WTC11 (cell line): ENCODE measurements at regions not wholly inside any gene's neighbourhood (a gene's known extent, or its start where the extent isn't known, plus 50 kb on each side); places are given as distances from the start of the nearest gene placed in this dataset.

ENCODE experiments used
- ATAC-seq: fragments of 200-7000 bp; cut with Tn5 transposase; 2 replicates; pipeline ENCODE4 v1.10.0; 2021; ENCODE audit warnings: mild to moderate bottlenecking, moderate library complexity
- CTCF ChIA-PET: fragments of 300-600 bp; sonication (Branson Sonifier 250); formaldehyde crosslinking; loops from one replicate; lab custom pipeline; 2021; ENCODE audit warnings: antibody characterized with exemption; lab: Charles Lee
- POLR2A ChIA-PET: fragments of 350-600 bp; sonication (Branson Sonifier 250); formaldehyde crosslinking; loops from one replicate; lab custom pipeline; 2021; ENCODE audit warnings: antibody characterized with exemption; lab: Charles Lee
- DNase-seq: peaks from one replicate; pipeline ENCODE4 v3.0.0; 2021; ENCODE audit warnings: low spot score
- H3K27ac Mint-ChIP-seq: 2 replicates; pipeline ENCODE4 v1.8.0; 2021; ENCODE audit warnings: mixed read lengths
- H3K27me3 Mint-ChIP-seq: 2 replicates; pipeline ENCODE4 v1.8.0; 2021; ENCODE audit warnings: low read depth, mild to moderate bottlenecking, moderate library complexity, mixed read lengths
- H3K36me3 Mint-ChIP-seq: 2 replicates; pipeline ENCODE4 v1.8.0; 2021; ENCODE audit warnings: mixed read lengths
- H3K4me1 Mint-ChIP-seq: 2 replicates; pipeline ENCODE4 v1.8.0; 2022; ENCODE audit warnings: mixed read lengths
- H3K4me3 Mint-ChIP-seq: 2 replicates; pipeline ENCODE4 v1.8.0; 2021; ENCODE audit warnings: mild to moderate bottlenecking, moderate library complexity, mixed read lengths
- H3K9me3 Mint-ChIP-seq: 2 replicates; pipeline ENCODE4 v1.8.0; 2021; ENCODE audit warnings: mixed read lengths
- IRF2 ChIP-seq: sonication (generic); formaldehyde crosslinking; IDR thresholded peaks from 2 replicates; pipeline ENCODE4 v1.8.0; 2022; ENCODE audit warnings: low read depth, missing genetic modification reagents, borderline replicate concordance
- JAZF1 ChIP-seq: fragments of 250-450 bp; sonication (Bioruptor Pico); IDR thresholded peaks from 2 replicates; pipeline ENCODE4 v1.9.0; 2021; ENCODE audit warnings: moderate library complexity, mild to moderate bottlenecking, inconsistent platforms
- KAT7 ChIP-seq: sonication (generic); formaldehyde crosslinking; IDR thresholded peaks from 2 replicates; pipeline ENCODE4 v1.8.1; 2023; ENCODE audit warnings: missing genetic modification reagents, mild to moderate bottlenecking, borderline replicate concordance
- NR2C2 ChIP-seq: sonication (generic); formaldehyde crosslinking; IDR thresholded peaks from 2 replicates; pipeline ENCODE4 v1.8.0; 2022; ENCODE audit warnings: mild to moderate bottlenecking, missing genetic modification reagents
- NR3C1 ChIP-seq: sonication (generic); formaldehyde crosslinking; conservative IDR thresholded peaks from 2 replicates; pipeline ENCODE4 v1.8.1; 2023; ENCODE audit warnings: low read depth, mild to moderate bottlenecking, missing genetic modification reagents
- RORB ChIP-seq: fragments of 250-450 bp; sonication (Bioruptor Pico); IDR thresholded peaks from 2 replicates; pipeline ENCODE4 v1.9.0; 2021; ENCODE audit warnings: mild to moderate bottlenecking
- ZNF396 ChIP-seq: fragments of 250-450 bp; sonication (Bioruptor Pico); IDR thresholded peaks from 2 replicates; pipeline ENCODE4 v1.8.0; 2021; ENCODE audit warnings: mild to moderate bottlenecking, moderate library complexity, borderline replicate concordance
- TF ChIP-seq, protein P1 (sequence below): sonication (generic); formaldehyde crosslinking; IDR thresholded peaks from 2 replicates; pipeline ENCODE4 v1.8.1; 2022; ENCODE audit warnings: low read depth, missing genetic modification reagents, borderline replicate concordance
- TF ChIP-seq, protein P2 (sequence below): fragments of 250-450 bp; sonication (Bioruptor Pico); IDR thresholded peaks from 2 replicates; pipeline ENCODE4 v1.9.0; 2021; ENCODE audit warnings: mild to moderate bottlenecking
- TF ChIP-seq, protein P3 (sequence below): sonication (generic); formaldehyde crosslinking; conservative IDR thresholded peaks from 2 replicates; pipeline ENCODE4 v1.8.1; 2023; ENCODE audit warnings: mild to moderate bottlenecking, low read depth, missing genetic modification reagents, moderate library complexity
- TF ChIP-seq, protein P4 (sequence below): sonication (generic); formaldehyde crosslinking; IDR thresholded peaks from 2 replicates; pipeline ENCODE4 v1.8.0; 2022; ENCODE audit warnings: mild to moderate bottlenecking, missing genetic modification reagents
- TF ChIP-seq, protein P5 (sequence below): sonication (generic); formaldehyde crosslinking; IDR thresholded peaks from 2 replicates; pipeline ENCODE4 v1.8.1; 2023; ENCODE audit warnings: mild to moderate bottlenecking, moderate library complexity, missing genetic modification reagents
- TF ChIP-seq, protein P6 (sequence below): fragments of 250-450 bp; sonication (Bioruptor Pico); IDR thresholded peaks from 2 replicates; pipeline ENCODE4 v1.8.0; 2021; ENCODE audit warnings: mild to moderate bottlenecking

DNA sequence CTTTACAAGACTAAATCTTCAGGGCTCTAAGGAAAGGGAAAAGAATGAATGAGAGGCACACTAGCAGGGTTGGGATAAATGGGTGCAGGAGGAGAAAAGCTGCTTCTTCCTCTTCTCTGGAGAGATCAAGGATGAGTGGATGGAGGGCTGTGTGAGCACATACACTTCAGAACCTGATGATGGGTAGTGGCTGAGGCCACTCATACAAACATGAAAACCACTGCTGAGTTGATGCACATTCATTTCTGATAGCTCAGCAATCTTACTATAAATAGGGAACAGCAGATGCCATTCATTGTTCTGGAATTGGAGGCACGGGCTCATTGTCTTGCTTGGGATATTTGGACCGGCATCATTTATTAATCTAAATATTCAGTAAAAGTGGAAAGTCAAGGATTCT, 152.4 kb upstream of the KCTD1 start:
- TF ChIP-seq, protein P1, sequence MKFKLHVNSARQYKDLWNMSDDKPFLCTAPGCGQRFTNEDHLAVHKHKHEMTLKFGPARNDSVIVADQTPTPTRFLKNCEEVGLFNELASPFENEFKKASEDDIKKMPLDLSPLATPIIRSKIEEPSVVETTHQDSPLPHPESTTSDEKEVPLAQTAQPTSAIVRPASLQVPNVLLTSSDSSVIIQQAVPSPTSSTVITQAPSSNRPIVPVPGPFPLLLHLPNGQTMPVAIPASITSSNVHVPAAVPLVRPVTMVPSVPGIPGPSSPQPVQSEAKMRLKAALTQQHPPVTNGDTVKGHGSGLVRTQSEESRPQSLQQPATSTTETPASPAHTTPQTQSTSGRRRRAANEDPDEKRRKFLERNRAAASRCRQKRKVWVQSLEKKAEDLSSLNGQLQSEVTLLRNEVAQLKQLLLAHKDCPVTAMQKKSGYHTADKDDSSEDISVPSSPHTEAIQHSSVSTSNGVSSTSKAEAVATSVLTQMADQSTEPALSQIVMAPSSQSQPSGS, result no peak
- TF ChIP-seq, protein P2, sequence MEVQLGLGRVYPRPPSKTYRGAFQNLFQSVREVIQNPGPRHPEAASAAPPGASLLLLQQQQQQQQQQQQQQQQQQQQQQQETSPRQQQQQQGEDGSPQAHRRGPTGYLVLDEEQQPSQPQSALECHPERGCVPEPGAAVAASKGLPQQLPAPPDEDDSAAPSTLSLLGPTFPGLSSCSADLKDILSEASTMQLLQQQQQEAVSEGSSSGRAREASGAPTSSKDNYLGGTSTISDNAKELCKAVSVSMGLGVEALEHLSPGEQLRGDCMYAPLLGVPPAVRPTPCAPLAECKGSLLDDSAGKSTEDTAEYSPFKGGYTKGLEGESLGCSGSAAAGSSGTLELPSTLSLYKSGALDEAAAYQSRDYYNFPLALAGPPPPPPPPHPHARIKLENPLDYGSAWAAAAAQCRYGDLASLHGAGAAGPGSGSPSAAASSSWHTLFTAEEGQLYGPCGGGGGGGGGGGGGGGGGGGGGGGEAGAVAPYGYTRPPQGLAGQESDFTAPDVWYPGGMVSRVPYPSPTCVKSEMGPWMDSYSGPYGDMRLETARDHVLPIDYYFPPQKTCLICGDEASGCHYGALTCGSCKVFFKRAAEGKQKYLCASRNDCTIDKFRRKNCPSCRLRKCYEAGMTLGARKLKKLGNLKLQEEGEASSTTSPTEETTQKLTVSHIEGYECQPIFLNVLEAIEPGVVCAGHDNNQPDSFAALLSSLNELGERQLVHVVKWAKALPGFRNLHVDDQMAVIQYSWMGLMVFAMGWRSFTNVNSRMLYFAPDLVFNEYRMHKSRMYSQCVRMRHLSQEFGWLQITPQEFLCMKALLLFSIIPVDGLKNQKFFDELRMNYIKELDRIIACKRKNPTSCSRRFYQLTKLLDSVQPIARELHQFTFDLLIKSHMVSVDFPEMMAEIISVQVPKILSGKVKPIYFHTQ, result no peak
- TF ChIP-seq, protein P3, sequence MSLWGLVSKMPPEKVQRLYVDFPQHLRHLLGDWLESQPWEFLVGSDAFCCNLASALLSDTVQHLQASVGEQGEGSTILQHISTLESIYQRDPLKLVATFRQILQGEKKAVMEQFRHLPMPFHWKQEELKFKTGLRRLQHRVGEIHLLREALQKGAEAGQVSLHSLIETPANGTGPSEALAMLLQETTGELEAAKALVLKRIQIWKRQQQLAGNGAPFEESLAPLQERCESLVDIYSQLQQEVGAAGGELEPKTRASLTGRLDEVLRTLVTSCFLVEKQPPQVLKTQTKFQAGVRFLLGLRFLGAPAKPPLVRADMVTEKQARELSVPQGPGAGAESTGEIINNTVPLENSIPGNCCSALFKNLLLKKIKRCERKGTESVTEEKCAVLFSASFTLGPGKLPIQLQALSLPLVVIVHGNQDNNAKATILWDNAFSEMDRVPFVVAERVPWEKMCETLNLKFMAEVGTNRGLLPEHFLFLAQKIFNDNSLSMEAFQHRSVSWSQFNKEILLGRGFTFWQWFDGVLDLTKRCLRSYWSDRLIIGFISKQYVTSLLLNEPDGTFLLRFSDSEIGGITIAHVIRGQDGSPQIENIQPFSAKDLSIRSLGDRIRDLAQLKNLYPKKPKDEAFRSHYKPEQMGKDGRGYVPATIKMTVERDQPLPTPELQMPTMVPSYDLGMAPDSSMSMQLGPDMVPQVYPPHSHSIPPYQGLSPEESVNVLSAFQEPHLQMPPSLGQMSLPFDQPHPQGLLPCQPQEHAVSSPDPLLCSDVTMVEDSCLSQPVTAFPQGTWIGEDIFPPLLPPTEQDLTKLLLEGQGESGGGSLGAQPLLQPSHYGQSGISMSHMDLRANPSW (CRISPR knock-in tag), result no peak
- TF ChIP-seq KAT7 (CRISPR knock-in tag), result no peak
- TF ChIP-seq JAZF1, result no peak
- no peak for TF ChIP-seq ZNF396 (CRISPR knock-in tag)
- no peaks in the 10 kb centered on the region for H3K36me3 Mint-ChIP-seq
- no peak overlapping the region for H3K4me3 Mint-ChIP-seq
- no peaks in the 10 kb centered on the region for H3K9me3 Mint-ChIP-seq
- ATAC-seq (no peak), DNase-seq (no peak)
- peaks cover 13% of the 10 kb centered on the region for H3K4me1 Mint-ChIP-seq
- ChIA-PET POLR2A (no interaction called here), CTCF (no interaction called here)
- H3K27ac Mint-ChIP-seq, result no peak overlapping the region
- peaks cover 57% of the 10 kb centered on the region for H3K27me3 Mint-ChIP-seq

DNA sequence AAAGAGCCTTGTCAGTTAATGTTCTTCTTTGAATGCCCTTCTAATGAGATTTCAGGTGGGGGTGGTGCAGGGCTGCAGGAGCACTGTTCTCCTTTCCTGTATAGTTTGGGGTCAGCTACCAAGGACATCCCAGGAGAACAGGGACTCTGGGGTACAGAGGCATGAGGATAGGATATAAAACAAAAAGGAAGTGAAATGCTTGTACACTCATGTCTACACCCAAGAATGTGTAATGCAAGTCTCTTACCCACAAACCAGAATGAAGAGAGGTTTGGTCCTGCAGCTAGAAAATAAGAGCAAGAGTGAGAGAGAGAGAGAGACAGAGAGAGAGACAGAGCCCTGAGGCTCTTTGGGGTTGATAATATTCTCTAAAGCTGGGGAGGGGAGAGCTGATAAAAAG, 151.8 kb upstream of the KCTD1 start:
- no peaks in the 10 kb centered on the region for H3K36me3 Mint-ChIP-seq
- TF ChIP-seq, protein P4, sequence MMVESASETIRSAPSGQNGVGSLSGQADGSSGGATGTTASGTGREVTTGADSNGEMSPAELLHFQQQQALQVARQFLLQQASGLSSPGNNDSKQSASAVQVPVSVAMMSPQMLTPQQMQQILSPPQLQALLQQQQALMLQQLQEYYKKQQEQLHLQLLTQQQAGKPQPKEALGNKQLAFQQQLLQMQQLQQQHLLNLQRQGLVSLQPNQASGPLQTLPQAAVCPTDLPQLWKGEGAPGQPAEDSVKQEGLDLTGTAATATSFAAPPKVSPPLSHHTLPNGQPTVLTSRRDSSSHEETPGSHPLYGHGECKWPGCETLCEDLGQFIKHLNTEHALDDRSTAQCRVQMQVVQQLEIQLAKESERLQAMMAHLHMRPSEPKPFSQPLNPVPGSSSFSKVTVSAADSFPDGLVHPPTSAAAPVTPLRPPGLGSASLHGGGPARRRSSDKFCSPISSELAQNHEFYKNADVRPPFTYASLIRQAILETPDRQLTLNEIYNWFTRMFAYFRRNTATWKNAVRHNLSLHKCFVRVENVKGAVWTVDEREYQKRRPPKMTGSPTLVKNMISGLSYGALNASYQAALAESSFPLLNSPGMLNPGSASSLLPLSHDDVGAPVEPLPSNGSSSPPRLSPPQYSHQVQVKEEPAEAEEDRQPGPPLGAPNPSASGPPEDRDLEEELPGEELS (CRISPR knock-in tag), result no peak
- TF ChIP-seq, protein P5, sequence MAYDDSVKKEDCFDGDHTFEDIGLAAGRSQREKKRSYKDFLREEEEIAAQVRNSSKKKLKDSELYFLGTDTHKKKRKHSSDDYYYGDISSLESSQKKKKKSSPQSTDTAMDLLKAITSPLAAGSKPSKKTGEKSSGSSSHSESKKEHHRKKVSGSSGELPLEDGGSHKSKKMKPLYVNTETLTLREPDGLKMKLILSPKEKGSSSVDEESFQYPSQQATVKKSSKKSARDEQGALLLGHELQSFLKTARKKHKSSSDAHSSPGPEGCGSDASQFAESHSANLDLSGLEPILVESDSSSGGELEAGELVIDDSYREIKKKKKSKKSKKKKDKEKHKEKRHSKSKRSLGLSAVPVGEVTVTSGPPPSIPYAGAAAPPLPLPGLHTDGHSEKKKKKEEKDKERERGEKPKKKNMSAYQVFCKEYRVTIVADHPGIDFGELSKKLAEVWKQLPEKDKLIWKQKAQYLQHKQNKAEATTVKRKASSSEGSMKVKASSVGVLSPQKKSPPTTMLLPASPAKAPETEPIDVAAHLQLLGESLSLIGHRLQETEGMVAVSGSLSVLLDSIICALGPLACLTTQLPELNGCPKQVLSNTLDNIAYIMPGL (CRISPR knock-in tag), result no peak
- TF ChIP-seq, protein P6, sequence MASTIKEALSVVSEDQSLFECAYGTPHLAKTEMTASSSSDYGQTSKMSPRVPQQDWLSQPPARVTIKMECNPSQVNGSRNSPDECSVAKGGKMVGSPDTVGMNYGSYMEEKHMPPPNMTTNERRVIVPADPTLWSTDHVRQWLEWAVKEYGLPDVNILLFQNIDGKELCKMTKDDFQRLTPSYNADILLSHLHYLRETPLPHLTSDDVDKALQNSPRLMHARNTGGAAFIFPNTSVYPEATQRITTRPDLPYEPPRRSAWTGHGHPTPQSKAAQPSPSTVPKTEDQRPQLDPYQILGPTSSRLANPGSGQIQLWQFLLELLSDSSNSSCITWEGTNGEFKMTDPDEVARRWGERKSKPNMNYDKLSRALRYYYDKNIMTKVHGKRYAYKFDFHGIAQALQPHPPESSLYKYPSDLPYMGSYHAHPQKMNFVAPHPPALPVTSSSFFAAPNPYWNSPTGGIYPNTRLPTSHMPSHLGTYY (CRISPR knock-in tag), result no peak
- TF ChIP-seq NR3C1 (CRISPR knock-in tag), result no peak
- TF ChIP-seq IRF2 (CRISPR knock-in tag), result no peak
- TF ChIP-seq NR2C2 (CRISPR knock-in tag), result no peak
- TF ChIP-seq RORB (CRISPR knock-in tag), result no peak
- TF ChIP-seq, protein P2, result no peak
- ChIA-PET POLR2A (no interaction called here), CTCF (no interaction called here)
- peaks cover 60% of the 10 kb centered on the region for H3K27me3 Mint-ChIP-seq
- H3K27ac Mint-ChIP-seq, result no peak overlapping the region
- DNase-seq (no peak), ATAC-seq (no peak)
- H3K4me1 Mint-ChIP-seq, result peaks cover 13% of the 10 kb centered on the region
- no peak overlapping the region for H3K4me3 Mint-ChIP-seq
- no peaks in the 10 kb centered on the region for H3K9me3 Mint-ChIP-seq
